ENCODE measurements at regions not wholly inside any gene's neighbourhood (a gene's known extent, or its start where the extent isn't known, plus 50 kb on each side); places are given as distances from the start of the nearest gene placed in this dataset.

DNA sequence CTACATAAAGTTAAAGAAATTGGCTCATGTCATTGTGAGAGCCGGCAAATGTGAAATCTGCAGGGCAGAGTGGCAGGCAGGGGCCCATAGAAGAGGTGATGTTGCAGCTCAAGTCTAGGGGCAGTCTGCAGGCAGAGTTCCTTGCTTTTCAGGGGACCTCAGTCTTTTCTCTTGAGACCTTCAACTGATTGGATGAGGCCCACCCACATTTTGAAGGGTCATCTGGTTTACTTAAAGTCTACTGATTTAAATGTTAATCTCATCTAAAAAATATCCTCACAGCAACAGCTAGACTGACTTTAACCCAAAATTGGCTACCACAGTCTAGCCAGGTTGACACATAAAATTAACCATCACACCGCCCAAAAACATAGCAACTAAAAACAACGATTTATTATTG is 77.6 kb upstream of the ALDH1L1 start:
- in situ Hi-C loops (cut with MboI; ENCODE audit: low sequenced_read_pairs): loop anchor here (10.0 kb wide), 1 partner anchor 117 kb away; no protein-coding TSS in a partner anchor
- H3K9me1 ChIP-seq (ENCODE audit: insufficient read depth, low read length): 0 out of 2 replicates have a peak, but pooled peaks cover 3% of the 10 kb centered on the region
- H3K4me2 ChIP-seq (ENCODE audit: low read depth, low read length): no peak overlapping the region
- DNase-seq (no peak), ATAC-seq (ENCODE audit: low read depth) (no peak)
- no peak overlapping the region for H3K9ac ChIP-seq (ENCODE audit: low read depth, low read length)
- no peaks in the 10 kb centered on the region for H3K36me3 ChIP-seq (ENCODE audit: control insufficient read depth, insufficient read depth, low read length)
- H3K27ac ChIP-seq (ENCODE audit: insufficient read depth, low read length): no peak overlapping the region
- POLR2A ChIA-PET (ENCODE audit: unreplicated experiment): no interaction called here
- CTCF ChIA-PET: no interaction called here
- no peak overlapping the region for H4K5ac ChIP-seq (ENCODE audit: low read depth, low read length)
- H2BK120ac ChIP-seq (ENCODE audit: low read depth, low read length): no peak overlapping the region
- H2AK5ac ChIP-seq (ENCODE audit: low read depth, low read length): no peak overlapping the region
- no peak overlapping the region for H4K8ac ChIP-seq (ENCODE audit: low read depth in 2 of 2, low read length in 2 of 2)
- no peak overlapping the region for H2AFZ ChIP-seq (replicated peaks; ENCODE audit: low read length, poor library complexity)
- no peaks in the 10 kb centered on the region; the same call in none of the 2 replicates for H3K27me3 ChIP-seq (ENCODE audit: control insufficient read depth, insufficient read depth, low read length)
- no TSS peak for BruUV-seq (replicated peaks)
- H3K23ac ChIP-seq (ENCODE audit: low read depth, low read length): no peak overlapping the region
- no peak overlapping the region for H3K56ac ChIP-seq (ENCODE audit: extremely low read depth, insufficient read depth, low read length)
- peaks cover 4% of the 10 kb centered on the region for H3K9me3 ChIP-seq (ENCODE audit: control insufficient read depth, insufficient read depth, low read length)
- no peak overlapping the region for H2BK20ac ChIP-seq (ENCODE audit: low read depth, low read length)
- TF ChIP-seq RCOR1 (IDR thresholded peaks at IDR 0.05; ENCODE audit: insufficient replicate concordance, low read length) (no peak), RAD21 (IDR thresholded peaks at IDR 0.05; ENCODE audit: low read length) (no peak), RFX5 (IDR thresholded peaks at IDR 0.05; ENCODE audit: low read depth, low read length) (no peak)
- TF ChIP-seq, protein P1, sequence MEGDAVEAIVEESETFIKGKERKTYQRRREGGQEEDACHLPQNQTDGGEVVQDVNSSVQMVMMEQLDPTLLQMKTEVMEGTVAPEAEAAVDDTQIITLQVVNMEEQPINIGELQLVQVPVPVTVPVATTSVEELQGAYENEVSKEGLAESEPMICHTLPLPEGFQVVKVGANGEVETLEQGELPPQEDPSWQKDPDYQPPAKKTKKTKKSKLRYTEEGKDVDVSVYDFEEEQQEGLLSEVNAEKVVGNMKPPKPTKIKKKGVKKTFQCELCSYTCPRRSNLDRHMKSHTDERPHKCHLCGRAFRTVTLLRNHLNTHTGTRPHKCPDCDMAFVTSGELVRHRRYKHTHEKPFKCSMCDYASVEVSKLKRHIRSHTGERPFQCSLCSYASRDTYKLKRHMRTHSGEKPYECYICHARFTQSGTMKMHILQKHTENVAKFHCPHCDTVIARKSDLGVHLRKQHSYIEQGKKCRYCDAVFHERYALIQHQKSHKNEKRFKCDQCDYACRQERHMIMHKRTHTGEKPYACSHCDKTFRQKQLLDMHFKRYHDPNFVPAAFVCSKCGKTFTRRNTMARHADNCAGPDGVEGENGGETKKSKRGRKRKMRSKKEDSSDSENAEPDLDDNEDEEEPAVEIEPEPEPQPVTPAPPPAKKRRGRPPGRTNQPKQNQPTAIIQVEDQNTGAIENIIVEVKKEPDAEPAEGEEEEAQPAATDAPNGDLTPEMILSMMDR (conservative IDR thresholded peaks at IDR 0.05; ENCODE audit: low read depth, low read length): no peak
- no peak overlapping the region for H2AK9ac ChIP-seq (replicated peaks; ENCODE audit: low read depth, low read length, poor library complexity)
- H4K20me1 ChIP-seq (ENCODE audit: insufficient read depth, low read length): no peaks in the 10 kb centered on the region
- H4K91ac ChIP-seq (ENCODE audit: insufficient read depth, low read depth, low read length): no peak overlapping the region
- H3K4me3 ChIP-seq (ENCODE audit: insufficient read depth, low read depth, low read length): no peak overlapping the region
- H2BK5ac ChIP-seq (ENCODE audit: low read depth, low read length, poor library complexity, severe bottlenecking): no peak overlapping the region
- H2BK15ac ChIP-seq (ENCODE audit: low read depth, low read length): no peak overlapping the region
- intact Hi-C loops (cut with micrococcal nuclease): loop anchor here (5.0 kb wide), 1 partner anchor 219 kb away; the partner anchor contains the start of gene ZXDC
- peaks cover 6% of the 10 kb centered on the region; the same call in 1 of the 2 replicates for H3K4me1 ChIP-seq (ENCODE audit: control insufficient read depth, insufficient read depth, low read length)
- dilution Hi-C loops (cut with HindIII; ENCODE audit: low sequenced_read_pairs, unreplicated experiment): no loop called here
- no peak overlapping the region for H3K18ac ChIP-seq (ENCODE audit: low read depth, low read length)
- no peak overlapping the region for H3K4ac ChIP-seq (ENCODE audit: low read depth, low read length)
- H3K79me1 ChIP-seq (ENCODE audit: low read depth in 1 of 2, low read length in 2 of 2): no peaks in the 10 kb centered on the region
- WGBS, 2 experiments (ENCODE audit: extremely low coverage in 2 of 2, insufficient read length in 1 of 2): no CpG with 5 or more reads among the region's 3 CpGs
- no peak overlapping the region for H3K14ac ChIP-seq (replicated peaks; ENCODE audit: low read depth, low read length)

Data from IMR-90 (cell line).